ENCODE measurements at regions not wholly inside any gene's neighbourhood (a gene's known extent, or its start where the extent isn't known, plus 50 kb on each side); places are given as distances from the start of the nearest gene placed in this dataset.
"Not testable (repeated sequence)": the region's sequence is repeated elsewhere in the genome, so short reads cannot be mapped to it uniquely, and the experiment has no call there.

DNA sequence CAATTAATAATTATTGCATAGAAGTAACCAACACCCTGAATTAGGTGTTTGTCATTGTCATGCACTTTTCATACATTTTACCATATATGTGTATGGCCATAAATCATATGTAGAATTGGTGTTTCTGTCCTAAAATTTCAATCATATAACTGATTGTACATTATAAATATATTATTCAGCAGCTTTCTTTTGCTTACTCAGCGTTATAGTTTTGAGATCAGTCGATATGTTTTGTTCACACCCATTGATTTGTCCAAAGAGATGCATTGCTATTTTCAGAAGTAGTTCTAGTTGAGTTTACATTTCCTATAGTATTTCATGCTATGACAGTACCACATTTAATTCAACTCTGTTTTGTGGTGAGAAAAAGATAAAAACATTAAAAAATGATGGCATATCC lies 50.5 kb upstream of the PARP4 start:
- H3K4ac ChIP-seq (ENCODE audit: low read length) = no peak overlapping the region
- no peak overlapping the region for H3K4me2 ChIP-seq (ENCODE audit: insufficient read depth, low read length, poor library complexity, severe bottlenecking)
- no peaks in the 10 kb centered on the region for H3K36me3 ChIP-seq (replicated peaks in 1 of 2; ENCODE audit: control insufficient read depth in 2 of 2, insufficient read depth in 2 of 2, low read length in 2 of 2)
- H3K4me1 ChIP-seq (ENCODE audit: control insufficient read depth in 2 of 2, insufficient read depth in 1 of 2, low read depth in 1 of 2, low read length in 2 of 2) = no peaks in the 10 kb centered on the region
- H3K9ac ChIP-seq (ENCODE audit: low read depth, low read length, poor library complexity) = no peak overlapping the region
- H3K4me3 ChIP-seq (ENCODE audit: low read length in 2 of 2) = no peak overlapping the region
- no peak overlapping the region for H2BK12ac ChIP-seq (ENCODE audit: low read length)
- H4K91ac ChIP-seq (ENCODE audit: low read depth, low read length, poor library complexity) = no peak overlapping the region
- no peak overlapping the region for H3K27ac ChIP-seq (replicated peaks; ENCODE audit: low read length)
- DNase-seq (ENCODE audit: low spot score) = no peak
- no peak overlapping the region for H3K23ac ChIP-seq (ENCODE audit: low read depth, low read length, poor library complexity)
- no peak overlapping the region for H2BK15ac ChIP-seq (ENCODE audit: low read length)
- no CpG with 5 or more reads among the region's 2 CpGs for WGBS, 2 donors (ENCODE audit: extremely low coverage in 2 of 2, insufficient read length in 2 of 2, insufficient replicate concordance in 1 of 2)
- no peaks in the 10 kb centered on the region for H3K27me3 ChIP-seq (ENCODE audit: control insufficient read depth in 3 of 3, insufficient read depth in 3 of 3, low read depth in 1 of 3, low read length in 3 of 3)
- H2BK120ac ChIP-seq (ENCODE audit: low read depth, low read length) = no peak overlapping the region
- H2BK5ac ChIP-seq (ENCODE audit: low read length) = no peak overlapping the region
- H4K8ac ChIP-seq (ENCODE audit: low read depth, low read length) = no peak overlapping the region
- H3K14ac ChIP-seq (ENCODE audit: low read length) = no peak overlapping the region
- H2AFZ ChIP-seq (ENCODE audit: low read length) = no peak overlapping the region
- H3K79me1 ChIP-seq (ENCODE audit: low read depth, low read length) = no peaks in the 10 kb centered on the region
- no peaks in the 10 kb centered on the region for H3K9me3 ChIP-seq (replicated peaks in 1 of 2; ENCODE audit: control insufficient read depth in 2 of 2, insufficient read depth in 1 of 2, low read depth in 1 of 2, low read length in 2 of 2)
- H3K18ac ChIP-seq (ENCODE audit: low read length) = no peak overlapping the region
- H2AK5ac ChIP-seq (ENCODE audit: low read depth, low read length) = no peak overlapping the region

DNA sequence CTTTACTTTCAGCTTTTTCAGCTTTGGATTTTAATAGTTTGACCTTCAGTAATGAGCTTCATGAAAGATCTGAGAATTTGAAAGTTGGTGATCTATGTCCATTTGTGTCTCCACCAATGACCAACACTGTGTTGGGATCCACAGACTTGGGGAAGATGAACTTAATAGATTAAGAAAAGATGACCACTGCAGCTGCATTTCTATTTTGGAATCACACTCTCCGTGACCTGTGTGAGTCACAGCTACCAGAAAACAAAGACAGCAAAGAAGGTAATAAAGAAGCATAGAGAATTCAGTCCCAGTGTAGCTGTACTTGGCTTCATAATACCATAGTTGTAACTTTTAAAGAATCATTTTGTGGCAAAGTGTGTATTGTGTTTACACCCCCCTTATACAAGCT lies 51.4 kb upstream of the PARP4 start:
- not testable (repeated sequence) for H4K8ac ChIP-seq (ENCODE audit: low read depth, low read length); H2BK15ac ChIP-seq (ENCODE audit: low read length); H3K4me3 ChIP-seq (ENCODE audit: low read length in 2 of 2); H2BK120ac ChIP-seq (ENCODE audit: low read depth, low read length); DNase-seq (ENCODE audit: low spot score); H3K79me1 ChIP-seq (ENCODE audit: low read depth, low read length); H2BK5ac ChIP-seq (ENCODE audit: low read length); H3K36me3 ChIP-seq (replicated peaks in 1 of 2; ENCODE audit: control insufficient read depth in 2 of 2, insufficient read depth in 2 of 2, low read length in 2 of 2); H3K4ac ChIP-seq (ENCODE audit: low read length); H2AFZ ChIP-seq (ENCODE audit: low read length); H3K27ac ChIP-seq (replicated peaks; ENCODE audit: low read length); H4K91ac ChIP-seq (ENCODE audit: low read depth, low read length, poor library complexity); H3K9me3 ChIP-seq (replicated peaks in 1 of 2; ENCODE audit: control insufficient read depth in 2 of 2, insufficient read depth in 1 of 2, low read depth in 1 of 2, low read length in 2 of 2); H3K14ac ChIP-seq (ENCODE audit: low read length); H3K9ac ChIP-seq (ENCODE audit: low read depth, low read length, poor library complexity); H3K4me2 ChIP-seq (ENCODE audit: insufficient read depth, low read length, poor library complexity, severe bottlenecking); H3K23ac ChIP-seq (ENCODE audit: low read depth, low read length, poor library complexity); H3K4me1 ChIP-seq (ENCODE audit: control insufficient read depth in 2 of 2, insufficient read depth in 1 of 2, low read depth in 1 of 2, low read length in 2 of 2); H2BK12ac ChIP-seq (ENCODE audit: low read length); H3K27me3 ChIP-seq (ENCODE audit: control insufficient read depth in 3 of 3, insufficient read depth in 3 of 3, low read depth in 1 of 3, low read length in 3 of 3); H3K18ac ChIP-seq (ENCODE audit: low read length); H2AK5ac ChIP-seq (ENCODE audit: low read depth, low read length)
- WGBS, 2 donors (ENCODE audit: extremely low coverage in 2 of 2, insufficient read length in 2 of 2, insufficient replicate concordance in 1 of 2) = no CpG with 5 or more reads among the region's 1 CpG

DNA sequence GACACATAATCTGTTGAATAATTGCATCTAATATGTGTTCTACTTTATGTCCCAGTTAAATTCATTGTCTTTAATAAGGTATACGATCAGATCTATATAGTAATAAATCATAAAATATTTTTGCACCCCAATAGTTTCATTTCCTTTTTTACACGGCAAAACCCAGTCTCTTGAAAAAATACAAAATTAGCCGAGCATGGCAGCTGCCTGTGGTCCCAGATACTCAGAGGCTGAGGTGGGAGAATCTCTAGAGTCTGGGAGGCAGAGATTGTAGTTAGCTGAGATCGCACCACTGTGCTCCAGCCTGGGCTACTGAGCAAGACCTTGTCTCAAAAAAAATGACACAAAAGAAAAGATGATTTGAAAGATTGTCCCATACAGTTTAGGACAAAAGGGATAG lies 52.3 kb upstream of the PARP4 start:
- Histone ChIP-seq H3K79me1 (ENCODE audit: low read depth, low read length) (no peaks in the 10 kb centered on the region), H2AFZ (ENCODE audit: low read length) (no peak overlapping the region), H3K27me3 (ENCODE audit: control insufficient read depth in 3 of 3, insufficient read depth in 3 of 3, low read depth in 1 of 3, low read length in 3 of 3) (no peaks in the 10 kb centered on the region), H4K91ac (ENCODE audit: low read depth, low read length, poor library complexity) (no peak overlapping the region), H3K4ac (ENCODE audit: low read length) (no peak overlapping the region), H3K4me3 (ENCODE audit: low read length in 2 of 2) (no peak overlapping the region), H3K14ac (ENCODE audit: low read length) (no peak overlapping the region), H2BK15ac (ENCODE audit: low read length) (no peak overlapping the region), H3K27ac (replicated peaks; ENCODE audit: low read length) (no peak overlapping the region), H3K36me3 (replicated peaks in 1 of 2; ENCODE audit: control insufficient read depth in 2 of 2, insufficient read depth in 2 of 2, low read length in 2 of 2) (no peaks in the 10 kb centered on the region), H3K9ac (ENCODE audit: low read depth, low read length, poor library complexity) (no peak overlapping the region), H3K18ac (ENCODE audit: low read length) (no peak overlapping the region), H3K4me1 (ENCODE audit: control insufficient read depth in 2 of 2, insufficient read depth in 1 of 2, low read depth in 1 of 2, low read length in 2 of 2) (no peaks in the 10 kb centered on the region), H4K8ac (ENCODE audit: low read depth, low read length) (no peak overlapping the region), H3K9me3 (replicated peaks in 1 of 2; ENCODE audit: control insufficient read depth in 2 of 2, insufficient read depth in 1 of 2, low read depth in 1 of 2, low read length in 2 of 2) (no peaks in the 10 kb centered on the region), H3K23ac (ENCODE audit: low read depth, low read length, poor library complexity) (no peak overlapping the region), H2BK120ac (ENCODE audit: low read depth, low read length) (no peak overlapping the region), H2BK5ac (ENCODE audit: low read length) (no peak overlapping the region), H3K4me2 (ENCODE audit: insufficient read depth, low read length, poor library complexity, severe bottlenecking) (no peak overlapping the region), H2BK12ac (ENCODE audit: low read length) (no peak overlapping the region), H2AK5ac (ENCODE audit: low read depth, low read length) (no peak overlapping the region)
- WGBS, 2 donors (ENCODE audit: extremely low coverage in 2 of 2, insufficient read length in 2 of 2, insufficient replicate concordance in 1 of 2) = no CpG with 5 or more reads among the region's 4 CpGs
- no peak for DNase-seq (ENCODE audit: low spot score)

DNA sequence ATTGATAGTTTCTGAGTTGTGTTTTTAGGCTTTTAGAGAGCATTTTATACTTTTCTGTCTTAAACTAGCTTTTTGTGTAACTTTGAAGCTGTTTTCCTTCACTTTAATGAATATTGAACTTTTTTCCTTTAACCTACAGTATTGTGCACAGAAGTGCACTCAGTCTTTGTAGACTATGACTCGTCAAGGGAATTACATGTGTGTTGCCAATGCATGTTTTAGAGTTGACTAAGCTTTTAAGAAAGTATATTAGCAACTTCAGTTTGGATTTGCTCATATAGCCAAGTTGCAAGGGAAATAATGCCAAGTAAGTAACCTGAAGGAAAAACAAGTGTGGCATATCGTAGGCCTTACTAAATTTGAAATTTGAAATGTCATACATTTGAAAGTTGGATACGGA lies 55.0 kb upstream of the PARP4 start:
- not testable (repeated sequence) for H3K36me3 ChIP-seq (replicated peaks in 1 of 2; ENCODE audit: control insufficient read depth in 2 of 2, insufficient read depth in 2 of 2, low read length in 2 of 2); H3K27me3 ChIP-seq (ENCODE audit: control insufficient read depth in 3 of 3, insufficient read depth in 3 of 3, low read depth in 1 of 3, low read length in 3 of 3); H3K79me1 ChIP-seq (ENCODE audit: low read depth, low read length); H2BK12ac ChIP-seq (ENCODE audit: low read length); H3K23ac ChIP-seq (ENCODE audit: low read depth, low read length, poor library complexity); H3K27ac ChIP-seq (replicated peaks; ENCODE audit: low read length); H3K14ac ChIP-seq (ENCODE audit: low read length); H2BK5ac ChIP-seq (ENCODE audit: low read length); H3K9me3 ChIP-seq (replicated peaks in 1 of 2; ENCODE audit: control insufficient read depth in 2 of 2, insufficient read depth in 1 of 2, low read depth in 1 of 2, low read length in 2 of 2); H3K18ac ChIP-seq (ENCODE audit: low read length); H3K4ac ChIP-seq (ENCODE audit: low read length); H3K9ac ChIP-seq (ENCODE audit: low read depth, low read length, poor library complexity); H3K4me1 ChIP-seq (ENCODE audit: control insufficient read depth in 2 of 2, insufficient read depth in 1 of 2, low read depth in 1 of 2, low read length in 2 of 2); H2BK15ac ChIP-seq (ENCODE audit: low read length); H4K8ac ChIP-seq (ENCODE audit: low read depth, low read length); H3K4me2 ChIP-seq (ENCODE audit: insufficient read depth, low read length, poor library complexity, severe bottlenecking); H2BK120ac ChIP-seq (ENCODE audit: low read depth, low read length); H2AFZ ChIP-seq (ENCODE audit: low read length); H4K91ac ChIP-seq (ENCODE audit: low read depth, low read length, poor library complexity); H3K4me3 ChIP-seq (ENCODE audit: low read length in 2 of 2); DNase-seq (ENCODE audit: low spot score); H2AK5ac ChIP-seq (ENCODE audit: low read depth, low read length)
- WGBS, 2 donors (ENCODE audit: extremely low coverage in 2 of 2, insufficient read length in 2 of 2, insufficient replicate concordance in 1 of 2) = no CpG with 5 or more reads among the region's 3 CpGs
